RWPE2 (cell line): ENCODE measurements at regions not wholly inside any gene's neighbourhood (a gene's known extent, or its start where the extent isn't known, plus 50 kb on each side); places are given as distances from the start of the nearest gene placed in this dataset.
A peak's percentile ranks its signal among the peaks of the same experiment; 100 is the strongest.

ENCODE experiments used
- ATAC-seq: fragments of 200-7000 bp; cut with Tn5 transposase; 3 replicates; pipeline ENCODE4 v1.9.1; 2021; ENCODE audit warnings: low read depth
- DNase-seq: peaks from one replicate; pipeline ENCODE4 v3.0.0-alpha.2; 2020; ENCODE audit warnings: low spot score
- H3K27ac ChIP-seq: fragments of 450-650 bp; 2 replicates; pipeline ENCODE4 v1.5.1; 2017; ENCODE audit warnings: mild to moderate bottlenecking; ENCODE audit not compliant: poor library complexity, severe bottlenecking
- H3K27me3 ChIP-seq: fragments of 250-450 bp; sonication (Bioruptor Pico); 2 replicates; pipeline ENCODE4 v1.5.1; 2021; ENCODE audit warnings: mild to moderate bottlenecking, moderate library complexity; ENCODE audit not compliant: insufficient read depth, poor library complexity, severe bottlenecking
- H3K36me3 ChIP-seq: fragments of 250-450 bp; sonication (Bioruptor Pico); 2 replicates; pipeline ENCODE4 v1.5.1; 2020; ENCODE audit warnings: low read depth, mild to moderate bottlenecking, moderate library complexity
- H3K4me1 ChIP-seq: fragments of 250-450 bp; sonication (Bioruptor Pico); 2 replicates; pipeline ENCODE4 v1.5.1; 2021; ENCODE audit warnings: mild to moderate bottlenecking, moderate library complexity; ENCODE audit not compliant: insufficient read depth, poor library complexity, severe bottlenecking
- H3K4me3 ChIP-seq: fragments of 250-450 bp; sonication (Bioruptor Pico); 2 replicates; pipeline ENCODE4 v1.5.1; 2021; ENCODE audit warnings: mild to moderate bottlenecking, moderate library complexity; ENCODE audit not compliant: severe bottlenecking
- H3K9me3 ChIP-seq: fragments of 250-450 bp; sonication (Bioruptor Pico); 2 replicates; pipeline ENCODE4 v1.5.1; 2021; ENCODE audit warnings: mild to moderate bottlenecking, moderate library complexity; ENCODE audit not compliant: severe bottlenecking
- CTCF ChIP-seq: fragments of 450-650 bp; IDR thresholded peaks from one replicate; pipeline ENCODE4 v1.5.1; 2017; ENCODE audit warnings: mild to moderate bottlenecking, moderate library complexity; ENCODE audit not compliant: poor library complexity, severe bottlenecking

GRCh38 chr5:105428451-105429380 is 1866.1 kb upstream of the NUDT12 start:
- DNase-seq, result no peak
- H3K27me3 ChIP-seq, result no peaks in the 10 kb centered on the region
- no peaks in the 10 kb centered on the region for H3K36me3 ChIP-seq
- no peaks in the 10 kb centered on the region for H3K4me1 ChIP-seq
- TF ChIP-seq CTCF, result no peak
- peaks cover 2% of the 10 kb centered on the region for H3K9me3 ChIP-seq
- no peak overlapping the region for H3K4me3 ChIP-seq
- H3K27ac ChIP-seq, result no peak overlapping the region
- ATAC-seq, result peak; percentile 27; the same call in 1 of the 3 replicates

- Histone ChIP-seq H3K4me3 (no peak overlapping the region), H3K36me3 (no peaks in the 10 kb centered on the region), H3K9me3 (no peaks in the 10 kb centered on the region), H3K27ac (no peak overlapping the region), H3K4me1 (no peaks in the 10 kb centered on the region), H3K27me3 (no peaks in the 10 kb centered on the region)
- no peak for TF ChIP-seq CTCF
- DNase-seq, result no peak
- no peak for ATAC-seq
These were observed 1851.5 kb upstream of the NUDT12 start for GRCh38 chr5:105414067-105414466.

GRCh38 chr5:105413406-105413990 is 1850.9 kb upstream of the NUDT12 start:
- no peak for DNase-seq

GRCh38 chr5:105409695-105410094 is 1847.1 kb upstream of the NUDT12 start:
- no peak for TF ChIP-seq CTCF
- H3K36me3 ChIP-seq, result no peaks in the 10 kb centered on the region
- ATAC-seq, result no peak
- peaks cover 3% of the 10 kb centered on the region for H3K27me3 ChIP-seq
- no peak for DNase-seq
- no peaks in the 10 kb centered on the region for H3K4me1 ChIP-seq
- no peak overlapping the region for H3K4me3 ChIP-seq
- H3K27ac ChIP-seq, result no peak overlapping the region
- H3K9me3 ChIP-seq, result no peaks in the 10 kb centered on the region

More at GRCh38 chr5:105413406-105413990, 1850.9 kb upstream of the NUDT12 start:
- Histone ChIP-seq H3K4me3 (no peak overlapping the region), H3K4me1 (no peaks in the 10 kb centered on the region), H3K36me3 (no peaks in the 10 kb centered on the region), H3K9me3 (no peaks in the 10 kb centered on the region), H3K27me3 (no peaks in the 10 kb centered on the region), H3K27ac (no peak overlapping the region)
- TF ChIP-seq CTCF, result no peak
- no peak for ATAC-seq
